ENCODE measurements at regions not wholly inside any gene's neighbourhood (a gene's known extent, or its start where the extent isn't known, plus 50 kb on each side); places are given as distances from the start of the nearest gene placed in this dataset.
"Not testable (repeated sequence)": the region's sequence is repeated elsewhere in the genome, so short reads cannot be mapped to it uniquely, and the experiment has no call there.

- H3K4me3 Mint-ChIP-seq; H3K36me3 Mint-ChIP-seq (ENCODE audit: low read depth); CTCF ChIA-PET; H3K9me3 Mint-ChIP-seq; H3K27ac Mint-ChIP-seq; intact Hi-C loops (cut with micrococcal nuclease); H3K4me1 Mint-ChIP-seq (ENCODE audit: low read depth); H3K27me3 Mint-ChIP-seq (ENCODE audit: low read depth); DNase-seq: not testable (repeated sequence)
Measured at GRCh38 chr15:20101281-20101680, 440.3 kb downstream of the GOLGA6L6 start.

GRCh38 chr15:20100604-20101270 lies 440.9 kb downstream of the GOLGA6L6 start:
- H3K4me3 Mint-ChIP-seq; H3K4me1 Mint-ChIP-seq (ENCODE audit: low read depth); H3K27me3 Mint-ChIP-seq (ENCODE audit: low read depth); H3K36me3 Mint-ChIP-seq (ENCODE audit: low read depth); CTCF ChIA-PET; intact Hi-C loops (cut with micrococcal nuclease); H3K27ac Mint-ChIP-seq; H3K9me3 Mint-ChIP-seq; DNase-seq: not testable (repeated sequence)

GRCh38 chr15:20095699-20096303 lies 445.8 kb downstream of the GOLGA6L6 start:
- CTCF ChIA-PET; H3K27ac Mint-ChIP-seq; H3K4me3 Mint-ChIP-seq; H3K27me3 Mint-ChIP-seq (ENCODE audit: low read depth); H3K9me3 Mint-ChIP-seq; DNase-seq; H3K36me3 Mint-ChIP-seq (ENCODE audit: low read depth); H3K4me1 Mint-ChIP-seq (ENCODE audit: low read depth); intact Hi-C loops (cut with micrococcal nuclease): not testable (repeated sequence)

- H3K27me3 Mint-ChIP-seq (ENCODE audit: low read depth); CTCF ChIA-PET; H3K27ac Mint-ChIP-seq: not testable (repeated sequence)
Measured at GRCh38 chr15:20089541-20089940, 452.1 kb downstream of the GOLGA6L6 start.

GRCh38 chr15:20084026-20084425 lies 457.6 kb downstream of the GOLGA6L6 start:
- H3K27me3 Mint-ChIP-seq (ENCODE audit: low read depth); H3K4me3 Mint-ChIP-seq; CTCF ChIA-PET; H3K9me3 Mint-ChIP-seq; H3K4me1 Mint-ChIP-seq (ENCODE audit: low read depth); H3K36me3 Mint-ChIP-seq (ENCODE audit: low read depth); intact Hi-C loops (cut with micrococcal nuclease); DNase-seq; H3K27ac Mint-ChIP-seq: not testable (repeated sequence)

More at GRCh38 chr15:20089541-20089940, 452.1 kb downstream of the GOLGA6L6 start:
- DNase-seq; H3K9me3 Mint-ChIP-seq; intact Hi-C loops (cut with micrococcal nuclease); H3K36me3 Mint-ChIP-seq (ENCODE audit: low read depth); H3K4me3 Mint-ChIP-seq; H3K4me1 Mint-ChIP-seq (ENCODE audit: low read depth): not testable (repeated sequence)

- H3K27me3 Mint-ChIP-seq (ENCODE audit: low read depth); intact Hi-C loops (cut with micrococcal nuclease); H3K36me3 Mint-ChIP-seq (ENCODE audit: low read depth); H3K27ac Mint-ChIP-seq; CTCF ChIA-PET; H3K9me3 Mint-ChIP-seq; H3K4me1 Mint-ChIP-seq (ENCODE audit: low read depth); DNase-seq; H3K4me3 Mint-ChIP-seq: not testable (repeated sequence)
Measured at GRCh38 chr15:20074082-20074481, 467.5 kb downstream of the GOLGA6L6 start.

- intact Hi-C loops (cut with micrococcal nuclease); H3K9me3 Mint-ChIP-seq; CTCF ChIA-PET; H3K27me3 Mint-ChIP-seq (ENCODE audit: low read depth); H3K27ac Mint-ChIP-seq; DNase-seq; H3K4me1 Mint-ChIP-seq (ENCODE audit: low read depth); H3K4me3 Mint-ChIP-seq; H3K36me3 Mint-ChIP-seq (ENCODE audit: low read depth): not testable (repeated sequence)
Measured at GRCh38 chr15:20069043-20069442, 472.6 kb downstream of the GOLGA6L6 start.

- H3K36me3 Mint-ChIP-seq (ENCODE audit: low read depth); CTCF ChIA-PET; H3K4me3 Mint-ChIP-seq; H3K27me3 Mint-ChIP-seq (ENCODE audit: low read depth); H3K9me3 Mint-ChIP-seq; DNase-seq; H3K27ac Mint-ChIP-seq; H3K4me1 Mint-ChIP-seq (ENCODE audit: low read depth); intact Hi-C loops (cut with micrococcal nuclease): not testable (repeated sequence)
Measured at GRCh38 chr15:20066173-20066572, 475.4 kb downstream of the GOLGA6L6 start.

- H3K36me3 Mint-ChIP-seq (ENCODE audit: low read depth); H3K4me1 Mint-ChIP-seq (ENCODE audit: low read depth); H3K27me3 Mint-ChIP-seq (ENCODE audit: low read depth); H3K4me3 Mint-ChIP-seq; H3K9me3 Mint-ChIP-seq; H3K27ac Mint-ChIP-seq; CTCF ChIA-PET; intact Hi-C loops (cut with micrococcal nuclease); DNase-seq: not testable (repeated sequence)
Measured at GRCh38 chr15:20065508-20065907, 476.1 kb downstream of the GOLGA6L6 start.

GRCh38 chr15:20063167-20063566 lies 478.4 kb downstream of the GOLGA6L6 start:
- H3K9me3 Mint-ChIP-seq; intact Hi-C loops (cut with micrococcal nuclease); CTCF ChIA-PET; H3K27ac Mint-ChIP-seq; H3K36me3 Mint-ChIP-seq (ENCODE audit: low read depth); DNase-seq; H3K4me3 Mint-ChIP-seq; H3K4me1 Mint-ChIP-seq (ENCODE audit: low read depth); H3K27me3 Mint-ChIP-seq (ENCODE audit: low read depth): not testable (repeated sequence)

- H3K4me3 Mint-ChIP-seq; CTCF ChIA-PET; DNase-seq; H3K27me3 Mint-ChIP-seq (ENCODE audit: low read depth); H3K36me3 Mint-ChIP-seq (ENCODE audit: low read depth); H3K27ac Mint-ChIP-seq; intact Hi-C loops (cut with micrococcal nuclease); H3K4me1 Mint-ChIP-seq (ENCODE audit: low read depth); H3K9me3 Mint-ChIP-seq: not testable (repeated sequence)
Measured at GRCh38 chr15:20060838-20061237, 480.8 kb downstream of the GOLGA6L6 start.

GRCh38 chr15:20056871-20057270 lies 484.7 kb downstream of the GOLGA6L6 start:
- H3K4me3 Mint-ChIP-seq; H3K4me1 Mint-ChIP-seq (ENCODE audit: low read depth); intact Hi-C loops (cut with micrococcal nuclease); CTCF ChIA-PET; H3K36me3 Mint-ChIP-seq (ENCODE audit: low read depth); H3K27me3 Mint-ChIP-seq (ENCODE audit: low read depth); H3K27ac Mint-ChIP-seq; DNase-seq; H3K9me3 Mint-ChIP-seq: not testable (repeated sequence)

GRCh38 chr15:20055921-20056320 lies 485.7 kb downstream of the GOLGA6L6 start:
- H3K27me3 Mint-ChIP-seq (ENCODE audit: low read depth); DNase-seq; intact Hi-C loops (cut with micrococcal nuclease); H3K36me3 Mint-ChIP-seq (ENCODE audit: low read depth); CTCF ChIA-PET; H3K4me1 Mint-ChIP-seq (ENCODE audit: low read depth); H3K4me3 Mint-ChIP-seq; H3K9me3 Mint-ChIP-seq; H3K27ac Mint-ChIP-seq: not testable (repeated sequence)
